ENCODE measurements at regions not wholly inside any gene's neighbourhood (a gene's known extent, or its start where the extent isn't known, plus 50 kb on each side); places are given as distances from the start of the nearest gene placed in this dataset.

DNA sequence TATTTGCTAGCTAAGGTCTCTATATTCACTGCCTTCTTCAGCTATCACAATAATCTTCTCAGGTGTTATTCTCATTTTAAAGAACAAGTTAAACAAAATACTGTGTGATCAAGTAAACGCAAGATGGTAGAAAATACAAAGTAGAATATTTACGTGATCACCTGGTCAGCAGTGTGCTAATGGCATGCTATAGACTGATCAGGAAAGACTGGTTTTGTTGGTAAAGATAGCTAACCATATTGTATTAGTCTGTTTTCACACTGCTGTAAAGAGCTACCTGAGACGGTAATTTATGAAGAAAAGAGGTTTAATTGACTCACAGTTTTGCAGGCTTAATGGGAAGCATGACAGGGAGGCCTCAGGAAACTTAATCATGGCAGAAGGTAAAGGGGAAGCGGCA, 50.4 kb downstream of the ZBTB38 start:
- DNase-seq (ENCODE audit: low spot score): no peak

DNA sequence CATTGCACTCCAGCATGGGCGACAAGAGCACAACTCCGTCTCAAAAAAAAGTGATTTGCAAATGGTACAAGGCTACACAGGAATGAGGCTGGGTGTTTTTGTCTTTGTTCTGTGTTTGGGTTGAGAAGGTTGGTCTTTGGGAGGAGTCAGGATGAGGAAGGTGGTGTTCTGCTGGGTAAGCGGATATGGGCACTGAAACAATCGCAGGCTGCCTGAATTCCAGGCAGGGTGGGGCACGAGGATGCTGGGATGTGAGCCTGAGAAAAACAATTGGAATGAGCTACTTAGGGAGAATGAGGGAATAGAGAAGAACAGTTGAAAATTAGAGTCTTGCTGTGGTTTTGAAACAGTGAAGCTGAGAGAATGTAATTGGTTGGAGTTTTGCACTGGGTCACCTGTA, 51.6 kb downstream of the ZBTB38 start:
- DNase-seq (ENCODE audit: low spot score): no peak

DNA sequence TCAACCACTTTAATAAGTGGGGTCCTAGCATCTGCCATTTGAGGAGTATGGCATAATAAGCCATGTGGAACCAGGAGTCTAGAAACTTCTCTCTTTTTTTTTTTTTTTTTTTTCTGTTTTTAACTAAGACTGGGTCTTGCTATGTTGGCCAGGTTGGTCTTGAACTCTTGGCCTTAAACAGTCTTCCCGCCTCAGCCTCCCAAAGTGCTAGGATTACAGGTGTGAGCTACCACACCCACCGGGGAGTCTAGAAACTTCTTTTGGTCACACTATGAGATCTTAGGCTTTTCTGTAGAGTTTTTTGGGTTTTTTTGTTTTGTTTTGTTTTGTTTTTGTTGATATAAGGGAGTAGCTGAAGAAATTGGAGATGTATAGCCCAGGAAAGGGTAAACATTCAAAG, 52.9 kb downstream of the ZBTB38 start:
- DNase-seq (ENCODE audit: low spot score): no peak

DNA sequence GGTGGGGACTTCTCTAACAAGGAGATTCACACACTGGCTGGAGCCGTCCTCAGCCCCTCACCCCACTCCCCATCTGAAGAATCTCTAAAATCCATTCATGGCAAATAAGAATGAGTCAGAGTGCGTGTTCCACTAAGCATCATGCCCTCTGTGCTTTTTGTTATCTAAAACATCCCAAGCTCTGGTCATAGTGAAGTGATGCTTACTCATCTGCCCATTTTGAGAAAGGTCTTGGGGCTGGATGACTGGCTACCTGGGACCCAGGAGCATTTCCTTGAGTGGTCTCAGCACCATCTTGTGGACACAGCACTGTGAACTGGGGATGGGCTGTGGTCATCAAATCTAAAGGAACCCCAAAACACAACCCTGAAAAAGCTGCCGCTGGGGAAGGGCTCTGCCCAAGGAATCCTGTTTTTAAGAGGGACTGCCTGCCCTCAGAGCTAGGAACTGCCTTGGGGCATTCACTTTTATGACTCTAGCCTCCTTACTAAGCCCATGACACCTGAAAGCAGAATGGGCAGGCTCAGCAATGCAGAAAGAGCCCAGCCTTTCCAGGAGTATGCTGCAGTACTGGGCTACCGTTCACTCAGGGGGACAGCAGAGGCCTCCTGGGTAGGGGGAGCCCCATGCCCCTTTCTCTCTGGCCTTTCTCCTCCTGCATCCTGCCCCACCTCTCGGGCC, 53.5 kb downstream of the ZBTB38 start:
- DNase-seq (ENCODE audit: low spot score): no peak

DNA sequence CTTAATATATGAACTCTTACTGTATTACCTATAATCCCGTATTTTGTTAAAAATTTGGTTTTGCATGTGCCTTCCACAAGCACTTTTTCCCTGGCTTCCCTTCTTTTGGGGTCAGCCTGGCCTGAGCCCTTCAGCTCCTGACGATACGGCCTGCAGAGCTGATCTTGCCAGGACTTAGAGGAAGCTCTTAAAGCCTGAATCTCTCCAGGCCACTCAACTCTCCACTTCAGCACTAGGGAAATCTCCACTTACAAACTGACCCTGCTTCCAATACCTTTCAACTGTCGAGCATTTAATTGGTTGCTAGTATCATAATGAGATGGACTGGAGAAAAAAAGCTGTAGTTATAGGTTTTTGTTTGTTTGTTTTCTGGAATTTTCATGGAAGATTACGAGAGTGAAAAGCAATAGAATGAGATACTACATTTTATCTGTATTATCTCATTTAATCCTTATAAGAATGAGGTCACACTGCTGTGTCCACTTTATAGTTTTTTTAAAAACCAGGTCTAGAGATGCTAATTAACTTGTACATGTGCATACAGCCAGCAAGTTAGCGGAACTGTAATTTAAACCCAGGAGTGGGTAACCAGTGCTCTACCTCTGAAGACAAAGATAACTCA, 54.8 kb downstream of the ZBTB38 start:
- DNase-seq (ENCODE audit: low spot score): no peak

DNA sequence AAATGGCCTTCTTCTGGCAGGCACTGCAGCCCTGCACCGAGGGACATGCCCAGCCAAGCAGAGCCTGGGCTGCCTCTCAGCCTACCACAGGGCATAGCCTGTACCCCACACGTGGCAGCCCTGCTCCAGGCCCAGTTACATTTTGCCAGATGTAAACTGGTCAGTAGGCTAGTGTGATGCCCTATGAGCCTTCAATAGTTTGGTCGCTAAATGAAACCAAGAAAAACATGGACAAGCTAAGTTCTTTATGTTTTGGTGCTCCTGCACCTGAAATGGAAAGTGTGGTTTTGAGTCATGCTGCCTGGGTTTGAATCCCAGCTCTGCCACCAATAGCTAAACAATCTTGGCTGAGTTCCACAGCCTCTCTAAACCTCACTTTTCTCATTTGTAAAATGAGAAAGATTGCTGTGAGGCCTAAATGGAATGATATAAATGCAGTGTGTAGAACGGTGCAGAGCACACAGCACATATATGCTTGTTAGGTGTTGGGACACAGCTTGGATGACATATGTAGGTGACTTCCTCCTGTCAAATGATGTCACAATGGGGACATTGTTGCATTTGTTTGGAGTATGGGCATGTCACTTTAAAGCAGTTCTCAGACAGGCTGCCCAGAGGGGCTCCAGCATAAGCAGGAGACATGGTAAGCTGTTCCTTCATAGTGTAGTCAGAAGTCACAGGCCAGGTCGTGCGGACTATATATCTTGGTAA, 57.4 kb downstream of the ZBTB38 start:
- no peak for DNase-seq (ENCODE audit: low spot score)

DNA sequence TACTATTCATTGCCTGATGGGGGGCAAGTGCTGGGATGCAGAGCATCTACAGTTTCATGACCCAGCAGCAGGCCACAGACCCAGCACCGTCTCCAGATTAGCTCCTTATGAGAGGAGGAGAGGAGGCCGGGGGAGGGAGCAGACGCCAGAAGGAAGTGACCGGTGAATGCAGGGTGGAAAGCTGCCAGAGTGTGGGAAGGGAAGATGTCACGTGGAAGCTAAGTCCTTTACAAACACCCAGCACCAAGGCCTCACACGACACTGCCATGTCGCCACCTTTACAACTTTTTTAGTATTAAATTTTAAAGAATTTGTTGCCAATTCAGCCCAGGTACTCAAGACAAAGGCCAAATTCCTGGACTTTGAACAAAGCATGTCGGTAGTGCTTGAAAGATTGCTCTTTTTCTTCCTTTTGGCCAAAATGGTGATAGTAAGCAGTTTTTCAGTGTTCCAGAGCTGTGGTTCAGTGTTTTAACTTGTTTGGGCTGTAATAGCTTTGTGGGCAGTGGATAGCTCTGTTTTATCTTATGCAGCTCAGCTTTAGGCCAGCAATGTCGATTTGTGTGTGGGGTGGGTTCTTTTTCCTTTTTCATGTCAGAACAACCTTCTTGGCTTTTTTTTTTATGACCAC, 58.2 kb downstream of the ZBTB38 start:
- DNase-seq (ENCODE audit: low spot score): peak; percentile 79

DNA sequence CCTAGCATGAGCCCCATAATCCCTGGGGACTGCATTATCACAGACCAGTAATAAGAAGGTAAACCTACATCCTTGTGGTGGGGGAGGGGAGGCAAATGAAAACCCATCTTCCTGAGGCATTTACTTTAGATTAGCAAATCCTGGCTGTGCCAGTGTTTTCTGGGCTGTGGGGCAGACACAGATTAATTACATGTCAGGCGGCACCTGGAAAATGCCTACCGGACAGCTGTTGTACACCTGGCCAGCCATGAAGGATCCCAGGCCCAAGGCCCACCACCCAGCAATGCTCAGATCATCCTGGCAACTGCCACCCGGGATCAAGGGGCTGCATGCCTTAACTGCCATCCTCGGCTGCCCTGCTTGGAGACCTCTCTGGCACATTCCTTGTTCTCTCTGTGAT, 59.1 kb upstream of the RASA2 start:
- no peak for DNase-seq (ENCODE audit: low spot score)

DNA sequence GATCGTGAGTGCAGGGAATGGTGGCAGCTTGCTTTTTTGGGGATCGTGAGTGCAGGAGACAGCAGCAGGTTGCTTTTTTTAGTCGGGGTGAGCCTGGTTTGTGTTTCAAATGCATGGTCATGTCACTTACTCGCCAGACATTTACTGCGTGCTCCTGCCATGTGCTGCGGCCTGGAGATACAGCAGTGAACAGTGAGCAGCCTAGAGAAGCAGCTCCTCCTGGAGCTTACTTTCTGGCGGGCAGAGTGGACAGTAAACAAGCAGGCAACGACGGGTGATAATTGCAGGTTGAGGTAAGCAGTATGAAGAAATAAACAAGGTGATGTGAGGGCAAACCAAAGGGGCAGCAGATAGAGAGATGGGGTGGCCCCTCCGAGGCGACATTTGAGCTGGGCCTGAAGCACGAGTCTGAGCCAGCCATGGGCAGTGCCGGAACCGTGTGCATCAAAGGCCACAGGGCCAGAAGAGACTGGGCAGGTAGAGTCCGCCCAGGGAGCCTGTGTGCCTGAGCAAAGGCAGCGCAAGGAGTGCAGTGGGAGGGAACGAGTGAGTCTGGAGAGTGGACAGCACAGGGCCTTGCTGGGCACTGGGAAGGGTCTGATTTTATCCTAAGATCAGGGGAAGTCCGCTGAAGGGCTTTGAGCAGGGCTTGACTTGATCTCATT, 57.3 kb upstream of the RASA2 start:
- no peak for DNase-seq (ENCODE audit: low spot score)

DNA sequence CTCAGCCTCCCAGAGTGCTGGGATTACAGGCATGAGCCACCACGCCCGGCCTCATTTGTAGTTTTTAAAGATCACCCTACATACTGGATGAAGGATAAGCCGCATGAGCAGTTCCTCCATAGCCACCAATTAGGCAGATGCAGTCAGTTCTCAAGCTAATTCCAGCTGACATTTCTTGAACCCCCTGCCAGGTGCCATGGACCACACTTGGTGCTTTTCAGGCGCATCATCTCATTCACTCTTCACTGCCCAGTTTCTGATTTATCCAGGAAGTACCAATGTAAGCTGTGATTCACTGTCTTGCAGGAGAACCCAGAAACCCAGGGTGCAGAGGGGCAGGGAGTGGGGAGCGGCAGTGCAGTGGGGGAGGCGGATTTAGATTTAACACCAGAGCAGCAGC, 56.5 kb upstream of the RASA2 start:
- no peak for DNase-seq (ENCODE audit: low spot score)

DNA sequence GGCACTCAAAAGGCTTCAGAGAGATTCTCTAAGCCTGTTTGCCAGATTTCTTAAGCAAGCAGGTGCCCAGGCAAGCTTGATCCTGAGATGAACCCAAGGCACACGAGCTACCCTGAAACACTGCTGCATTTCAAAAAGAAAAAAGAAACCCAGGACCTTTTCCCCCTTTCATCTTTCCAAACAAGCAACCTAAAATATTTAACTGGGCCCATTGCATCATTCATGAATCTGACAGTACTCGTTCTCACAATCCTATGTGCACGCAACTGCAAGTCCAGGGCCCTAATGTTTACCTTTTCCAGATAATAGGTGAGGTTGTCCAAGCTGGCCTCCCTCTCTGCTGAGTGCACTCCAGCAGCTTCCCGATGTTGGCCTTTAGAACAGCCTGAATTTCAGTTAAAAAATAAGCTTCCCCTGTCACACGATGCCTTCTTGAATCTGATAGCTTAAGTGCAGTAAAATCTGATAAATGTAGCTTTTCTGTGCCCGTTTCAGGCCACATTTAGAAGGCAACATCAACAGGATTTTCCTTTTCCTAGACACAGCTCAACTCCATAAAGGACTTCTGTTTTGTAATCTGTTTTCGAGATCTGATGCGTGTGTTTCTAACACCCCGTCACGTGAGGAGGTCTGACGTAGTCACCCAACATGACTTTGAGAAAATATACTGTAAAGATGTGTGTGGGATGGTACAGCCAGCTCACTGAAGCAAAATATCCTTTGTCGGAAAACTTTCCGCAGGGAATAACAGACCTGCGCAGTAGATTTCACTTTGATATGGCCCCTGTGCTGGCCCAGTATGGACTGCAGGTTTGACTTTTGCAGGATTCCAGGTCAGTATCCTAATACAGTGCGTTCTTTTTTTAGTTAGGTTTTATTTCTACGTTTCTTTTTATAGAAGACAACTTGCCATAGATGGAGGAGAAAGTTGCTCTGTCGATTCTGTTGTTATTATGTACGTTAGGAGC, 55.1 kb upstream of the RASA2 start:
- DNase-seq (ENCODE audit: low spot score): peak; percentile 68

DNA sequence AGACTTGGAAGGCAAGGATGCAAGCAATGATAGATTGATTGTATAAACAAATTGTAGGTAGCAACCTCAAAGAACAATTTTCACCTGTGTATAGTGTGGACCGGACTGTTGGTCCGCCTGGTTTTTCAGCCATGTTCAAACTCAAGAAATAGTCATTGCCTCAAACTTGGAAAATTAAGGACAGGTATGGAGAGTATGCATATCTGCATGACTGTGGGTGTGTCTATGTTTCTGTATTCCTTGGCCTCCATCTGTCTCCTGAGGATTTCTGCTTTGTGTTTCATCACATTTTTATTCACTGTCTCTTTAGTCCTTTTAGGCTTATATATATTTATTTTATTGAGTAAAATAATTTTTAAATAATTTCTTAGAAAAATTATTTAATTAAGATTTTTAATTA, 53.9 kb upstream of the RASA2 start:
- DNase-seq (ENCODE audit: low spot score): no peak

DNA sequence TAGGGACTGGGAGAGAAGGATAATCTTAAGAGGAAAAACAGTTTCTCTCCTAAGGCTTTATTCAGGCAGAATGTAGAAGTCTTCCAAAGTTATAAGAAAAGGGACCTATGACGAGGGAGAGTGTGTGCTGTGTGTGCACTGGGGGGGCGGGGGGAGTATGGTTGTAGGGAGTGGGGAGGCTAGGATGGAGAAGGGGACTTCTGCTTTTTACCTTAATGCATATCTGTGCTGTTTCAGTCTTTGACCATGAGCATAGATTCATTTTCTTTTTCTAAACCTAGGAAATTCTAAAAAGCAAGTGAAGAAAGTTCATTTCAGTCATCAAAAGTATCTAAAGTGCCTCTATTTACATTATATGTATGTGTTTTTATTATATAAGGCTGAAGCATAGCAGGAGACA, 52.6 kb upstream of the RASA2 start:
- no peak for DNase-seq (ENCODE audit: low spot score)

DNA sequence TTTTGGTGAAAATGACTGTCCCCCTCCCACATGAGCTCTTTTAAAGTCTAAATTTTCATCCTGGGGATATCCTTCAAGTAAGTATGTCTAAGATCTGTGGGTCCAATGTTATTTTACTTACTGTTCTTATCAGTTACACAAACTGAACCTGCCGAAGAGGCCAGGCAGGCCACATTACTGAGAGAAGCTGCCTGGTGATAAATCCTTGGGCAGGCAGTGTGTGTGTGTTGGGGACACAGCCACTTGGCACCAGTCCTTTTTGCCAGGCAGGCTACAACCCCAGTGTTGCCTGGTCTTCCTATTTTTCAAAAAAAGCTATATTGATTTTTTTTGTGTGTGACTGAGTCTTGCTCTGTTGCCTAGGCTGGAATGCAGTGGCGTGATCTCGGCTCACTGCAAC, 50.6 kb upstream of the RASA2 start:
- no peak for DNase-seq (ENCODE audit: low spot score)

Data from globus pallidus (tissue), 1 donor.